H9 (cell line): ENCODE measurements at regions not wholly inside any gene's neighbourhood (a gene's known extent, or its start where the extent isn't known, plus 50 kb on each side); places are given as distances from the start of the nearest gene placed in this dataset.

Source experiments
- DNase-seq: peaks from one replicate; pipeline ENCODE4 v3.0.0-alpha.2; 2017
- H2AFZ ChIP-seq: one replicate; pipeline ENCODE4 v1.6.1; 2013; ENCODE audit warnings: mild to moderate bottlenecking, low read length, control low read depth, moderate library complexity
- H2AK5ac ChIP-seq: 2 replicates; pipeline ENCODE4 v1.6.1; 2013; ENCODE audit warnings: low read length, control low read depth, mixed read lengths; ENCODE audit not compliant: insufficient read length
- H2BK120ac ChIP-seq: one replicate; pipeline ENCODE4 v1.6.1; 2013; ENCODE audit warnings: low read depth, mild to moderate bottlenecking, low read length, control low read depth, inconsistent platforms; ENCODE audit not compliant: poor library complexity, severe bottlenecking
- H2BK12ac ChIP-seq: 2 replicates; pipeline ENCODE4 v1.6.1; 2013; ENCODE audit warnings: low read length, control low read depth, mixed read lengths, low read depth; ENCODE audit not compliant: insufficient read length
- H2BK15ac ChIP-seq: 2 replicates; pipeline ENCODE4 v1.6.1; 2013; ENCODE audit warnings: low read depth, low read length, control low read depth
- H2BK20ac ChIP-seq: one replicate; pipeline ENCODE4 v1.6.1; 2013; ENCODE audit warnings: low read depth, mild to moderate bottlenecking, low read length, control low read depth, inconsistent platforms; ENCODE audit not compliant: poor library complexity, severe bottlenecking
- H2BK5ac ChIP-seq: 2 replicates; pipeline ENCODE4 v1.6.1; 2013; ENCODE audit warnings: low read length, control low read depth, mixed read lengths; ENCODE audit not compliant: insufficient read length
- H3K14ac ChIP-seq: 2 replicates; pipeline ENCODE4 v1.6.1; 2013; ENCODE audit warnings: low read length, control low read depth; ENCODE audit not compliant: insufficient read depth
- H3K18ac ChIP-seq: 2 replicates; pipeline ENCODE4 v1.6.1; 2013; ENCODE audit warnings: low read depth, mild to moderate bottlenecking, mixed read lengths, low read length, control low read depth; ENCODE audit not compliant: insufficient read length
- H3K23ac ChIP-seq: 2 replicates; pipeline ENCODE4 v1.6.1; 2013; ENCODE audit warnings: low read length, control low read depth, mixed read lengths, low read depth; ENCODE audit not compliant: insufficient read length
- H3K23me2 ChIP-seq: 2 replicates; pipeline ENCODE4 v1.6.1; 2013; ENCODE audit warnings: low read depth, mild to moderate bottlenecking, mixed read lengths, low read length, control low read depth; ENCODE audit not compliant: insufficient read length, poor library complexity, severe bottlenecking
- H3K27ac ChIP-seq: 2 replicates; pipeline ENCODE4 v1.5.1; 2013; ENCODE audit warnings: low read length, control low read depth, mixed read lengths, low read depth; ENCODE audit not compliant: insufficient read length
- H3K27me3 ChIP-seq: 2 replicates; pipeline ENCODE4 v1.6.1; 2013; ENCODE audit warnings: low read length, control low read depth, inconsistent platforms; ENCODE audit not compliant: insufficient read depth
- H3K4ac ChIP-seq: 2 replicates; pipeline ENCODE4 v1.6.1; 2013; ENCODE audit warnings: low read depth, mild to moderate bottlenecking, control low read depth, inconsistent platforms, low read length, moderate library complexity
- H3K4me1 ChIP-seq: 2 replicates; pipeline ENCODE4 v1.6.1; 2013; ENCODE audit warnings: low read length, control low read depth, inconsistent platforms; ENCODE audit not compliant: insufficient read depth
- H3K4me2 ChIP-seq: 2 replicates; pipeline ENCODE4 v1.6.1; 2013; ENCODE audit warnings: low read length, control low read depth, mixed read lengths; ENCODE audit not compliant: insufficient read length, insufficient read depth
- H3K56ac ChIP-seq: 2 replicates; pipeline ENCODE4 v1.6.1; 2013; ENCODE audit warnings: low read depth, mild to moderate bottlenecking, mixed read lengths, low read length, control low read depth; ENCODE audit not compliant: insufficient read length
- H3K79me1 ChIP-seq: 2 replicates; pipeline ENCODE4 v1.6.1; 2013; ENCODE audit warnings: low read depth, mild to moderate bottlenecking, moderate library complexity, low read length, control low read depth, inconsistent platforms; ENCODE audit not compliant: insufficient read depth, poor library complexity, severe bottlenecking
- H3K79me2 ChIP-seq: 2 replicates; pipeline ENCODE4 v1.6.1; 2013; ENCODE audit warnings: low read length, control low read depth, inconsistent platforms; ENCODE audit not compliant: insufficient read depth
- H3K9ac ChIP-seq: 2 replicates; pipeline ENCODE4 v1.6.1; 2013; ENCODE audit warnings: low read length, control low read depth, mixed read lengths; ENCODE audit not compliant: insufficient read length; ENCODE audit errors: extremely low read depth
- H3K9me3 ChIP-seq: one replicate; pipeline ENCODE4 v1.6.1; 2013; ENCODE audit warnings: low read depth, low read length, inconsistent platforms; ENCODE audit not compliant: control insufficient read depth
- H3T11ph ChIP-seq: one replicate; pipeline ENCODE4 v1.6.1; 2013; ENCODE audit warnings: mild to moderate bottlenecking, low read length, control low read depth, inconsistent platforms
- H4K20me1 ChIP-seq: one replicate; pipeline ENCODE4 v1.6.1; 2013; ENCODE audit not compliant: control insufficient read depth, insufficient read length, insufficient read depth
- H4K5ac ChIP-seq: 2 replicates; pipeline ENCODE4 v1.6.1; 2013; ENCODE audit warnings: low read depth, mild to moderate bottlenecking, mixed read lengths, low read length, control low read depth; ENCODE audit not compliant: insufficient read length
- H4K8ac ChIP-seq: replicated peaks from 2 replicates; pipeline ENCODE4 v1.6.1; 2013; ENCODE audit warnings: low read length, control low read depth, mixed read lengths, low read depth; ENCODE audit not compliant: insufficient read length
- H4K91ac ChIP-seq: 2 replicates; pipeline ENCODE4 v1.6.1; 2013; ENCODE audit warnings: low read depth, mild to moderate bottlenecking, moderate library complexity, mixed read lengths, low read length, control low read depth; ENCODE audit not compliant: insufficient read length
- H3K27ac Mint-ChIP-seq, 3 experiments: 2 replicates in 2 of 3; 3 replicates in 1 of 3; pipeline ENCODE4 v1.8.0; 2020 to 2021; ENCODE audit warnings: mixed read lengths in 3 of 3, mild to moderate bottlenecking in 1 of 3, moderate library complexity in 1 of 3
- H3K27me3 Mint-ChIP-seq: 2 replicates; pipeline ENCODE4 v1.8.0; 2021; ENCODE audit warnings: low read depth, mild to moderate bottlenecking, moderate library complexity, mixed read lengths
- H3K36me3 Mint-ChIP-seq, 3 experiments: 2 replicates in 2 of 3; 3 replicates in 1 of 3; pipeline ENCODE4 v1.8.0; 2020 to 2021; ENCODE audit warnings: low read depth in 3 of 3, mixed read lengths in 3 of 3; ENCODE audit not compliant: insufficient read depth in 1 of 3
- H3K4me1 Mint-ChIP-seq, 2 experiments: 2 replicates each; pipeline ENCODE4 v1.8.0; 2020; ENCODE audit warnings: mixed read lengths in 2 of 2
- H3K4me3 Mint-ChIP-seq, 2 experiments: 2 replicates in 1 of 2; 3 replicates in 1 of 2; pipeline ENCODE4 v1.8.0; 2020 to 2021; ENCODE audit warnings: mild to moderate bottlenecking in 2 of 2, mixed read lengths in 2 of 2, moderate library complexity in 1 of 2
- H3K9me3 Mint-ChIP-seq, 2 experiments: 2 replicates in 1 of 2; 3 replicates in 1 of 2; pipeline ENCODE4 v1.8.0; 2020; ENCODE audit warnings: mild to moderate bottlenecking in 2 of 2, mixed read lengths in 2 of 2, moderate library complexity in 1 of 2
- CTCF ChIP-seq: fragments of 200-600 bp; sonication (generic); conservative IDR thresholded peaks from 3 replicates; pipeline ENCODE4 v1.8.0; 2021; ENCODE audit warnings: antibody characterized with exemption, mild to moderate bottlenecking
- WGBS: extraction: QIAGEN DNeasy Blood & Tissue Kit; methylation state at CpG from one replicate; pipeline ENCODE4 v1.1.7; 2013; ENCODE audit warnings: missing lambda C conversion rate, low lambda C conversion rate, mixed read lengths; ENCODE audit not compliant: insufficient read length; ENCODE audit errors: extremely low coverage; 5-methylcytosine and 5-hydroxymethylcytosine counted together

- no peak for TF ChIP-seq CTCF
- Mint-ChIP-seq H3K9me3 (no peaks in the 10 kb centered on the region), H3K27me3 (no peaks in the 10 kb centered on the region), H3K36me3 (no peaks in the 10 kb centered on the region), H3K27ac (no peak overlapping the region), H3K4me3 (no peak overlapping the region), H3K4me1 (no peaks in the 10 kb centered on the region)
- no peak overlapping the region for H2BK5ac ChIP-seq
- no peak overlapping the region for H3K4ac ChIP-seq
- no peak overlapping the region for H3T11ph ChIP-seq
- no peak overlapping the region for H2AK5ac ChIP-seq
- no peak overlapping the region for H3K4me2 ChIP-seq
- H2BK120ac ChIP-seq: no peak overlapping the region
- no peaks in the 10 kb centered on the region for H3K4me1 ChIP-seq
- no peak overlapping the region for H3K9ac ChIP-seq
- no peaks in the 10 kb centered on the region for H3K79me1 ChIP-seq
- no peak overlapping the region for H3K23ac ChIP-seq
- H3K18ac ChIP-seq: no peak overlapping the region
- no peak overlapping the region for H2AFZ ChIP-seq
- H3K9me3 ChIP-seq: no peaks in the 10 kb centered on the region
- no peak overlapping the region for H2BK15ac ChIP-seq
- no peak overlapping the region for H2BK12ac ChIP-seq
- no peaks in the 10 kb centered on the region for H4K20me1 ChIP-seq
- H4K8ac ChIP-seq: no peak overlapping the region
- no CpG with 5 or more reads among the region's 3 CpGs for WGBS
- no peak overlapping the region for H3K14ac ChIP-seq
- H2BK20ac ChIP-seq: no peak overlapping the region
- H4K91ac ChIP-seq: no peak overlapping the region
- no peaks in the 10 kb centered on the region for H3K23me2 ChIP-seq
- H3K27ac ChIP-seq: no peak overlapping the region
- no peak for DNase-seq
- H3K56ac ChIP-seq: no peak overlapping the region
- H3K79me2 ChIP-seq: no peaks in the 10 kb centered on the region
- H4K5ac ChIP-seq: no peak overlapping the region
- H3K27me3 ChIP-seq: no peaks in the 10 kb centered on the region
These were observed 183.8 kb upstream of the HMGA2 start for GRCh38 chr12:65640489-65640901.
